ENCODE measurements at regions not wholly inside any gene's neighbourhood (a gene's known extent, or its start where the extent isn't known, plus 50 kb on each side); places are given as distances from the start of the nearest gene placed in this dataset.

- TF ChIP-seq, protein P1, sequence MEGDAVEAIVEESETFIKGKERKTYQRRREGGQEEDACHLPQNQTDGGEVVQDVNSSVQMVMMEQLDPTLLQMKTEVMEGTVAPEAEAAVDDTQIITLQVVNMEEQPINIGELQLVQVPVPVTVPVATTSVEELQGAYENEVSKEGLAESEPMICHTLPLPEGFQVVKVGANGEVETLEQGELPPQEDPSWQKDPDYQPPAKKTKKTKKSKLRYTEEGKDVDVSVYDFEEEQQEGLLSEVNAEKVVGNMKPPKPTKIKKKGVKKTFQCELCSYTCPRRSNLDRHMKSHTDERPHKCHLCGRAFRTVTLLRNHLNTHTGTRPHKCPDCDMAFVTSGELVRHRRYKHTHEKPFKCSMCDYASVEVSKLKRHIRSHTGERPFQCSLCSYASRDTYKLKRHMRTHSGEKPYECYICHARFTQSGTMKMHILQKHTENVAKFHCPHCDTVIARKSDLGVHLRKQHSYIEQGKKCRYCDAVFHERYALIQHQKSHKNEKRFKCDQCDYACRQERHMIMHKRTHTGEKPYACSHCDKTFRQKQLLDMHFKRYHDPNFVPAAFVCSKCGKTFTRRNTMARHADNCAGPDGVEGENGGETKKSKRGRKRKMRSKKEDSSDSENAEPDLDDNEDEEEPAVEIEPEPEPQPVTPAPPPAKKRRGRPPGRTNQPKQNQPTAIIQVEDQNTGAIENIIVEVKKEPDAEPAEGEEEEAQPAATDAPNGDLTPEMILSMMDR (IDR thresholded peaks at IDR 0.05) = no peak
- H3K27ac ChIP-seq = no peak overlapping the region
These were observed 106.9 kb upstream of the SERP2 start for GRCh38 chr13:44266772-44267171.

- H3K27ac ChIP-seq = no peak overlapping the region
- no peak for TF ChIP-seq ZFX (IDR thresholded peaks at IDR 0.05; ENCODE audit: borderline replicate concordance)
- TF ChIP-seq, protein P1 (IDR thresholded peaks at IDR 0.05) = no peak
These were observed 106.4 kb upstream of the SERP2 start for GRCh38 chr13:44267203-44267602.

DNA sequence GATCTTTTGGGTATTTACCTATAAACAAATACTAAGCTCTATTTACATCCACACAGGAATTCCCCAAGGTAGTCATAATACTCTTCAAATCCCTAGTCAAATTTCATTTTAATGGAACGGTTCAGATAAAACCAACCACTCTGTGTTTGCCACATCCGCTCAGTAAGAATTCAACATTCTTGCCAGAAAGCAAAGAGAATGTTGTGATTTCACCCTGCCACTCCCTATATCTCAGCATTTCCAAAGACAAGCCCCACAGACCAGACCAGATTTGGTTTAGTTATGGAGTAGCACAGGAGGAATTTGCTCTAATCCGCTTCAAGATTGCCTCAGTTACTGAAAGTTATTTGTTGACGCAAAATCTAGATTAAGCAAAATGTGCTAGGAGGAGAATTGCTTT lies 105.6 kb upstream of the SERP2 start:
- no peak overlapping the region for H3K27ac ChIP-seq
- TF ChIP-seq, protein P1 (IDR thresholded peaks at IDR 0.05) = no peak
- TF ChIP-seq ZFX (IDR thresholded peaks at IDR 0.05; ENCODE audit: borderline replicate concordance) = no peak

DNA sequence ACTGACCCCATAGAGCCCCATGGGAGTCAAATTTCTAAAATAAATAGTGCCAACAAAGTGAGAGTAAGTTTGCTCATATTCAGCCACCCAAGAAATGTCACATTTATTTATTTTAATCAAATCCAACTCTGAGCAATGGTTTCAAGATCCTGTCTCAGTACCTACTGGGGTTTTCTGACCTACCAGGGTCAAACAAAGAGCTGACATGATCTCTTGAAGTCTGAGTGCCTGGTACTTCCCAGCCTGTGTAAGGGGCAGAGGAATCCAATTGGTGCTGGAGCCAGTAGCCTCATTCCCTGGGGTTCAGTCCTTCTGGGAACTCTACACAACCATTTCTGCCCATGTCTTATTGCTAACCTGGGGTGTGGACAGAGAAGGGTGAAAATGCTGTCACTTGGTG lies 104.6 kb upstream of the SERP2 start:
- TF ChIP-seq, protein P1 (IDR thresholded peaks at IDR 0.05) = no peak
- no peak for TF ChIP-seq ZFX (IDR thresholded peaks at IDR 0.05; ENCODE audit: borderline replicate concordance)
- H3K27ac ChIP-seq = no peak overlapping the region

DNA sequence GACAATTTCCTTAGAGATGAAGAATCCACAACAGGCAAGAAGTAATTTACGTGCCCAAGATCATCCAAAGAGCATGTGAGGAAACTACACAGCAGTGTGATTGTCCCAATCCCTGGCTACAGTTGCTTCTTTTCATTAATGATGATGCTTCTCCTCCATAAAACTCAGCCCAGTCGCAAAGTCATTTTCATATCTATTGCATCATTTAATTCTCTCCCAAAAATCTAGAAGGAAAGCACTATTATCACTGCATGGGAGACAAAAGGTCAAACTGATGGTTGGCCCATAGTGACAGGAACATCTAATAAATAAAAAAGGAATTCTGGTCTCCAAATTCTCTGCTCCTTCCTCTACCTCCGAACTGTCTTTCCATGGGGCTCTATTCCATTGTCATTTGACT lies 103.5 kb upstream of the SERP2 start:
- no peak overlapping the region for H3K27ac ChIP-seq
- TF ChIP-seq, protein P1 (IDR thresholded peaks at IDR 0.05) = no peak
- TF ChIP-seq ZFX (IDR thresholded peaks at IDR 0.05; ENCODE audit: borderline replicate concordance) = no peak

- TF ChIP-seq, protein P1 (IDR thresholded peaks at IDR 0.05) = no peak
- TF ChIP-seq ZFX (IDR thresholded peaks at IDR 0.05; ENCODE audit: borderline replicate concordance) = no peak
- H3K27ac ChIP-seq = no peak overlapping the region
These were observed 102.6 kb upstream of the SERP2 start for GRCh38 chr13:44271031-44271455.

DNA sequence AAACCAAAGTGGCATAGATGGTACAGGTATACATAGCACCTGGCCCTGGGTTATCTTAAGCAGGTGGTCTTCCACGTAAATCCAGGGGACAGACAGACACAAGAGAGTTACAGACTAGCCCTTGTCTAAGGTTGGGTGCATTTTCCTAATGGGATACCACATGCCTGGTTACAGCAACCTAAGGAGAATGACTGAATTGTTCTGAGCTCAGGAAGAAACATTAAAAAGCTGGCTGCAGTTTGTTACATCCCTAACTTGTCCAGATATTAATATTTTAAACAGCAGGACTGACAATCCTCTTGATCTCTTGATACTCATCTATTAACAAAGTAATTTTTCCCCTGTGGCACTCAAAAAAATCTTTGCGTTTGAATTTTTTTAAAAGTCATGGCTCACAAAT lies 102.2 kb upstream of the SERP2 start:
- no peak overlapping the region for H3K27ac ChIP-seq
- TF ChIP-seq ZFX (IDR thresholded peaks at IDR 0.05; ENCODE audit: borderline replicate concordance) = no peak
- TF ChIP-seq, protein P1 (IDR thresholded peaks at IDR 0.05) = no peak

All from 22Rv1 (cell line).